ENCODE measurements at regions not wholly inside any gene's neighbourhood (a gene's known extent, or its start where the extent isn't known, plus 50 kb on each side); places are given as distances from the start of the nearest gene placed in this dataset.

- no peaks in the 10 kb centered on the region for H3K36me3 ChIP-seq (ENCODE audit: control insufficient read depth in 1 of 2, insufficient read depth in 2 of 2, low read length in 2 of 2)
- no peak overlapping the region for H3K27ac ChIP-seq (ENCODE audit: low read length)
- H3K4me3 ChIP-seq (ENCODE audit: low read depth in 1 of 2, low read length in 2 of 2): no peak overlapping the region
- H3K27me3 ChIP-seq (ENCODE audit: low read depth, low read length): no peaks in the 10 kb centered on the region
- H3K9me3 ChIP-seq (ENCODE audit: control insufficient read depth in 1 of 2, low read length in 2 of 2): no peaks in the 10 kb centered on the region
- H3K4me1 ChIP-seq (ENCODE audit: control insufficient read depth in 1 of 2, insufficient read depth in 2 of 2, low read length in 2 of 2): no peaks in the 10 kb centered on the region
Observed at GRCh38 chr12:17084831-17085230, 478.9 kb upstream of the LMO3 start.

DNA sequence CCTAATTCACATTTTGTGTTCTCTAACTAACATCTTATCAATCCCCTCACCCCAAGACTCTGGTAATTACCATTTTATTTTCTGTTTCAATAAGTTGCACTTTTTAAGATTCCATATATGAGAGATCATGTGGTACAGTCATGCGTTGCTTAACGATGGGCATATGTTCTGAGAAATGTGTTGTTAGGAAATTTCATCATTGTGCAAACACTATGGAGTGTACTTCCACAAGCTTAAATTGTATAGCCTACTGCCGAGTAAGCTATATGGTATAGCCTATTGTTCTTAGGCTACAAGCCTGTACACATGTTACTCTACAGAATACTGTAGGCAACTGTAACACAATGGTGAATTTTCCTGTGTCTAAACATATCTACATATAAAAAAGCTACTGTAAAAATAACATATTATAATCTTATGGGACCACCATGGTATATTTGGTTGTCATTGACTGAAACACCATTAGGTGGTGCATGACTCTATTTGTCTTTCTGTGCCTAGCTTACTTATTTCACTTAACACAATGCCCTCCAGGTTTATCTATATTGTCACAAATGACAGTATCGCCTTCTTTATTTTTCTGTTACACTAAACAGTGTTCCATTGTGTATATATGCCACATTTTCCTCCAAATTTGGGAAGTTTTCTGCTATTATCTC lies 473.4 kb upstream of the LMO3 start:
- Histone ChIP-seq H3K9me3 (ENCODE audit: control insufficient read depth in 1 of 2, low read length in 2 of 2) (no peaks in the 10 kb centered on the region), H3K4me1 (ENCODE audit: control insufficient read depth in 1 of 2, insufficient read depth in 2 of 2, low read length in 2 of 2) (no peaks in the 10 kb centered on the region), H3K27ac (ENCODE audit: low read length) (no peak overlapping the region), H3K27me3 (ENCODE audit: low read depth, low read length) (no peaks in the 10 kb centered on the region), H3K4me3 (ENCODE audit: low read depth in 1 of 2, low read length in 2 of 2) (no peak overlapping the region), H3K36me3 (ENCODE audit: control insufficient read depth in 1 of 2, insufficient read depth in 2 of 2, low read length in 2 of 2) (no peaks in the 10 kb centered on the region)

DNA sequence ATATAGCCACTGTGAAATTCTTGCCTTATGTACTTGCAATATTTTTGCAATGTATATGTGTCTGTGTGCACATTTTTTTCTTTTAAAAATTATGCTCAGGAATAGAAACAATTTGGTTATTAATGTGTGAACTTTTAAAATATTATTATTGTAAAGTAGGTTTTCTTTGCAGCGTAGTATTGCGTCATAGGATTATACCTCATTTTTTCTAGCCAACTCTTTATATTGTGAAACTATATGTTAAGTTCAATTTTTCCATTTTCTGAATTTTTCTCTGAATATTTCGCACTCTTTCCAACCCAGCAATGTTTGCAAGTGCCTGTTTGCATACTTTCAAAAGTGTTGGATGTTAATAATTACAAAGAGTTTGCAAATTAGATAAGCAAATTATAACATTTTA lies 471.6 kb upstream of the LMO3 start:
- no peaks in the 10 kb centered on the region for H3K27me3 ChIP-seq (ENCODE audit: low read depth, low read length)
- H3K9me3 ChIP-seq (ENCODE audit: control insufficient read depth in 1 of 2, low read length in 2 of 2): no peaks in the 10 kb centered on the region
- no peaks in the 10 kb centered on the region for H3K36me3 ChIP-seq (ENCODE audit: control insufficient read depth in 1 of 2, insufficient read depth in 2 of 2, low read length in 2 of 2)
- no peak overlapping the region for H3K27ac ChIP-seq (ENCODE audit: low read length)
- no peak overlapping the region for H3K4me3 ChIP-seq (ENCODE audit: low read depth in 1 of 2, low read length in 2 of 2)
- no peaks in the 10 kb centered on the region for H3K4me1 ChIP-seq (ENCODE audit: control insufficient read depth in 1 of 2, insufficient read depth in 2 of 2, low read length in 2 of 2)

- no peak overlapping the region for H3K4me3 ChIP-seq (ENCODE audit: low read depth in 1 of 2, low read length in 2 of 2)
- H3K9me3 ChIP-seq (ENCODE audit: control insufficient read depth in 1 of 2, low read length in 2 of 2): no peaks in the 10 kb centered on the region
- H3K4me1 ChIP-seq (ENCODE audit: control insufficient read depth in 1 of 2, insufficient read depth in 2 of 2, low read length in 2 of 2): no peaks in the 10 kb centered on the region
- no peaks in the 10 kb centered on the region for H3K36me3 ChIP-seq (ENCODE audit: control insufficient read depth in 1 of 2, insufficient read depth in 2 of 2, low read length in 2 of 2)
- no peaks in the 10 kb centered on the region for H3K27me3 ChIP-seq (ENCODE audit: low read depth, low read length)
- no peak overlapping the region for H3K27ac ChIP-seq (ENCODE audit: low read length)
Observed at GRCh38 chr12:17076811-17077210, 470.8 kb upstream of the LMO3 start.

GRCh38 chr12:17076028-17076744 lies 470.2 kb upstream of the LMO3 start:
- Histone ChIP-seq H3K4me1 (ENCODE audit: control insufficient read depth in 1 of 2, insufficient read depth in 2 of 2, low read length in 2 of 2) (no peaks in the 10 kb centered on the region), H3K36me3 (ENCODE audit: control insufficient read depth in 1 of 2, insufficient read depth in 2 of 2, low read length in 2 of 2) (no peaks in the 10 kb centered on the region), H3K4me3 (ENCODE audit: low read depth in 1 of 2, low read length in 2 of 2) (no peak overlapping the region), H3K27ac (ENCODE audit: low read length) (no peak overlapping the region), H3K27me3 (ENCODE audit: low read depth, low read length) (no peaks in the 10 kb centered on the region), H3K9me3 (ENCODE audit: control insufficient read depth in 1 of 2, low read length in 2 of 2) (no peaks in the 10 kb centered on the region)

GRCh38 chr12:17064834-17065233 lies 458.9 kb upstream of the LMO3 start:
- H3K4me1 ChIP-seq (ENCODE audit: control insufficient read depth in 1 of 2, insufficient read depth in 2 of 2, low read length in 2 of 2): no peaks in the 10 kb centered on the region
- H3K27ac ChIP-seq (ENCODE audit: low read length): no peak overlapping the region

DNA sequence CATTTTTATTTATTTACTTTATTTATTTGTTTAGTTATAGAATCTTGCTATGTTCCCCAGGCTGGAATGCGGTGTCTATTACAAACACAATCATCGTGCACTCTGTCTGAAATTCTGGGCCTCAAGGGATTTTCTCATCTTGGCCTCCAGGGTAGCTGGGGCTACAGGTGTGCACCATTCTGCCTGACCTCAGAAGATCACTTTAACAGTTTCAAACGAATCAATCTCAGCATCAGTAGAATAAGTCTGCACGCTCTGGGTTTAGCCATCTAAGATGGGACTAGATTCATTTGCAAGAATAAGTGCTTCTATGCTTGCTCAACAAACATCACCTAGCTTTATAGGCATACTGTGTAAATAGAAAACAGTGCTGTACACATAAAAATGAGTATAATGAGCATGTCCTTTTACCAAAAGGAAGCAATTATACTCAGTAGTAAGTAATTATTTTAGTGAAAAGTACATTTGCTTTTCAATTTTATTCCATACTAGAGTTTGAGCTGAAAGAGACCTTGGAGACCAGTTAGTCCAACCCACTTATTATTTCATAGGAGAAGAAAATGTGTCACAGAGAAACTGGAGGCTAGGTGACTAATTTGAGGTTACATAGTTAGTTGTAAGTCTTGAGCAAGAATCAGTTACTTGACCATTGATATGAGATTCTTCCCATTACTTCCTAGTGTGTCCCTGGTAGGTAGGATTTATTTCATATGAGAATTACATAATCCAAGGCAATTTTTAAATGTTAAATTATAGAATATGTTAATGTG lies 456.5 kb upstream of the LMO3 start:
- Histone ChIP-seq H3K36me3 (ENCODE audit: control insufficient read depth in 1 of 2, insufficient read depth in 2 of 2, low read length in 2 of 2) (no peaks in the 10 kb centered on the region), H3K9me3 (ENCODE audit: control insufficient read depth in 1 of 2, low read length in 2 of 2) (no peaks in the 10 kb centered on the region), H3K27ac (ENCODE audit: low read length) (no peak overlapping the region), H3K4me1 (ENCODE audit: control insufficient read depth in 1 of 2, insufficient read depth in 2 of 2, low read length in 2 of 2) (no peaks in the 10 kb centered on the region), H3K27me3 (ENCODE audit: low read depth, low read length) (no peaks in the 10 kb centered on the region), H3K4me3 (ENCODE audit: low read depth in 1 of 2, low read length in 2 of 2) (no peak overlapping the region)

More at GRCh38 chr12:17064834-17065233, 458.9 kb upstream of the LMO3 start:
- no peaks in the 10 kb centered on the region for H3K36me3 ChIP-seq (ENCODE audit: control insufficient read depth in 1 of 2, insufficient read depth in 2 of 2, low read length in 2 of 2)
- no peaks in the 10 kb centered on the region for H3K27me3 ChIP-seq (ENCODE audit: low read depth, low read length)
- H3K4me3 ChIP-seq (ENCODE audit: low read depth in 1 of 2, low read length in 2 of 2): no peak overlapping the region
- H3K9me3 ChIP-seq (ENCODE audit: control insufficient read depth in 1 of 2, low read length in 2 of 2): no peaks in the 10 kb centered on the region

GRCh38 chr12:17060260-17060659 lies 454.3 kb upstream of the LMO3 start:
- no peaks in the 10 kb centered on the region for H3K27me3 ChIP-seq (ENCODE audit: low read depth, low read length)
- no peak overlapping the region for H3K4me3 ChIP-seq (ENCODE audit: low read depth in 1 of 2, low read length in 2 of 2)
- H3K27ac ChIP-seq (ENCODE audit: low read length): no peak overlapping the region
- peaks cover 0 to 2% of the 10 kb centered on the region in 2 donors for H3K9me3 ChIP-seq (ENCODE audit: control insufficient read depth in 1 of 2, low read length in 2 of 2)
- no peaks in the 10 kb centered on the region for H3K36me3 ChIP-seq (ENCODE audit: control insufficient read depth in 1 of 2, insufficient read depth in 2 of 2, low read length in 2 of 2)
- no peaks in the 10 kb centered on the region for H3K4me1 ChIP-seq (ENCODE audit: control insufficient read depth in 1 of 2, insufficient read depth in 2 of 2, low read length in 2 of 2)

GRCh38 chr12:17056546-17056945 lies 450.6 kb upstream of the LMO3 start:
- H3K27ac ChIP-seq (ENCODE audit: low read length): no peak overlapping the region
- H3K4me3 ChIP-seq (ENCODE audit: low read depth in 1 of 2, low read length in 2 of 2): no peak overlapping the region
- peaks cover 0 to 2% of the 10 kb centered on the region in 2 donors for H3K9me3 ChIP-seq (ENCODE audit: control insufficient read depth in 1 of 2, low read length in 2 of 2)
- no peaks in the 10 kb centered on the region for H3K4me1 ChIP-seq (ENCODE audit: control insufficient read depth in 1 of 2, insufficient read depth in 2 of 2, low read length in 2 of 2)
- no peaks in the 10 kb centered on the region for H3K36me3 ChIP-seq (ENCODE audit: control insufficient read depth in 1 of 2, insufficient read depth in 2 of 2, low read length in 2 of 2)
- H3K27me3 ChIP-seq (ENCODE audit: low read depth, low read length): no peaks in the 10 kb centered on the region

GRCh38 chr12:17038923-17039322 lies 433.0 kb upstream of the LMO3 start:
- Histone ChIP-seq H3K36me3 (ENCODE audit: control insufficient read depth in 1 of 2, insufficient read depth in 2 of 2, low read length in 2 of 2) (no peaks in the 10 kb centered on the region), H3K4me1 (ENCODE audit: control insufficient read depth in 1 of 2, insufficient read depth in 2 of 2, low read length in 2 of 2) (no peaks in the 10 kb centered on the region), H3K27ac (ENCODE audit: low read length) (no peak overlapping the region), H3K9me3 (ENCODE audit: control insufficient read depth in 1 of 2, low read length in 2 of 2) (no peaks in the 10 kb centered on the region), H3K27me3 (ENCODE audit: low read depth, low read length) (no peaks in the 10 kb centered on the region), H3K4me3 (ENCODE audit: low read depth in 1 of 2, low read length in 2 of 2) (no peak overlapping the region)

DNA sequence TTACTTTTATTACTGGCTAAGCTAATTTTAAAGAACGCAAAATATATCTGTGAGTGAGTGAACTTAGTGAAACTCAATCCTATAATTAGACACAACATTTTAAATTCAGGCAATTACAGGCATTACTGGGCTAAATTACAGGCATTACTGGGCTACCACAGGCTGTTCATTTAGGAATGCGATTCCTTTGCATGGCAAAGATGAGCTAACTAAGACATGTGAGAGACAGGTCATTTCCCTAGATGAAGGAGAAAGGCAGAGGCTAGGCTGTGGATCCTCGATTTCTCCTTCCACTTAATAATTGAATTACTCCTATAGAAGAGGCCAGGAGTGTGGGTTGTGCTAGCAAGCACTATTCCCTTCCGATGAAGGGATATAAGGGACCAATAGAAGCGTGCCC lies 429.4 kb upstream of the LMO3 start:
- Histone ChIP-seq H3K4me3 (ENCODE audit: low read depth in 1 of 2, low read length in 2 of 2) (no peak overlapping the region), H3K36me3 (ENCODE audit: control insufficient read depth in 1 of 2, insufficient read depth in 2 of 2, low read length in 2 of 2) (no peaks in the 10 kb centered on the region), H3K27ac (ENCODE audit: low read length) (no peak overlapping the region), H3K9me3 (ENCODE audit: control insufficient read depth in 1 of 2, low read length in 2 of 2) (no peaks in the 10 kb centered on the region), H3K27me3 (ENCODE audit: low read depth, low read length) (no peaks in the 10 kb centered on the region), H3K4me1 (ENCODE audit: control insufficient read depth in 1 of 2, insufficient read depth in 2 of 2, low read length in 2 of 2) (no peaks in the 10 kb centered on the region)
